GM23338 (cell line): ENCODE measurements at regions not wholly inside any gene's neighbourhood (a gene's known extent, or its start where the extent isn't known, plus 50 kb on each side); places are given as distances from the start of the nearest gene placed in this dataset.

ENCODE experiments used
- ATAC-seq: fragments of 200-7000 bp; cut with Tn5 transposase; 3 replicates; pipeline ENCODE4 v1.9.1; 2020
- DNase-seq: peaks from one replicate; pipeline ENCODE4 v3.0.0-alpha.2; 2015; ENCODE audit warnings: low spot score
- H2AFZ ChIP-seq: fragments of 200-600 bp; sonication (generic); 2 replicates; pipeline ENCODE4 v1.8.0; 2016; ENCODE audit warnings: antibody characterized with exemption, mild to moderate bottlenecking, moderate library complexity
- H3F3A ChIP-seq: fragments of 200-600 bp; sonication (generic); replicated peaks from 2 replicates; pipeline ENCODE4 v1.8.0; 2017; ENCODE audit warnings: antibody characterized with exemption, mixed run types, low read depth
- H3K27ac ChIP-seq: fragments of 200-600 bp; sonication (generic); 2 replicates; pipeline ENCODE4 v1.6.1; 2016; ENCODE audit warnings: low read depth
- H3K27me3 ChIP-seq: fragments of 200-600 bp; sonication (generic); 2 replicates; pipeline ENCODE4 v1.8.0; 2016; ENCODE audit warnings: mild to moderate bottlenecking, mixed run types, moderate library complexity; ENCODE audit not compliant: insufficient read depth
- H3K36me3 ChIP-seq: fragments of 200-600 bp; sonication (generic); 2 replicates; pipeline ENCODE4 v1.8.0; 2016; ENCODE audit warnings: mild to moderate bottlenecking; ENCODE audit not compliant: insufficient read depth
- H3K4me1 ChIP-seq: fragments of 200-600 bp; sonication (generic); 2 replicates; pipeline ENCODE4 v1.8.0; 2016; ENCODE audit warnings: mild to moderate bottlenecking, moderate library complexity; ENCODE audit not compliant: insufficient read depth
- H3K4me2 ChIP-seq: fragments of 200-600 bp; sonication (generic); 2 replicates; pipeline ENCODE4 v1.7.1; 2017; ENCODE audit warnings: mixed run types
- H3K4me3 ChIP-seq: fragments of 200-600 bp; sonication (generic); 2 replicates; pipeline ENCODE4 v1.6.1; 2016; ENCODE audit warnings: mixed run types
- H3K79me2 ChIP-seq: fragments of 200-600 bp; sonication (generic); replicated peaks from 2 replicates; pipeline ENCODE4 v1.8.0; 2017; ENCODE audit warnings: mild to moderate bottlenecking; ENCODE audit not compliant: insufficient read depth
- H3K9me2 ChIP-seq: fragments of 200-600 bp; sonication (generic); 2 replicates; pipeline ENCODE4 v1.8.0; 2017; ENCODE audit not compliant: insufficient read depth
- H4K20me1 ChIP-seq: fragments of 200-600 bp; sonication (generic); replicated peaks from 2 replicates; pipeline ENCODE4 v1.8.0; 2017; ENCODE audit warnings: mild to moderate bottlenecking; ENCODE audit not compliant: insufficient read depth
- H3K27ac Mint-ChIP-seq: 2 replicates; pipeline ENCODE4 v1.8.0; 2020; ENCODE audit warnings: inconsistent platforms, mild to moderate bottlenecking, moderate library complexity, mixed read lengths
- H3K27me3 Mint-ChIP-seq: 3 replicates; pipeline ENCODE4 v1.8.0; 2022; ENCODE audit warnings: low read depth, mild to moderate bottlenecking, moderate library complexity, mixed read lengths, inconsistent platforms; ENCODE audit not compliant: insufficient read depth, poor library complexity
- H3K36me3 Mint-ChIP-seq: 3 replicates; pipeline ENCODE4 v1.8.0; 2021; ENCODE audit warnings: low read depth, mild to moderate bottlenecking, inconsistent platforms, moderate library complexity, mixed read lengths
- H3K4me1 Mint-ChIP-seq: 3 replicates; pipeline ENCODE4 v1.8.0; 2020; ENCODE audit warnings: mild to moderate bottlenecking, inconsistent platforms, mixed read lengths
- H3K4me3 Mint-ChIP-seq: 3 replicates; pipeline ENCODE4 v1.8.0; 2021; ENCODE audit warnings: moderate library complexity, mild to moderate bottlenecking, inconsistent platforms, mixed read lengths
- H3K9me3 Mint-ChIP-seq: 3 replicates; pipeline ENCODE4 v1.8.0; 2020; ENCODE audit warnings: moderate library complexity, mild to moderate bottlenecking, inconsistent platforms, mixed read lengths
- CREB1 ChIP-seq: fragments of 250-450 bp; sonication (Bioruptor Pico); IDR thresholded peaks from 2 replicates; pipeline ENCODE4 v1.5.0; 2020; ENCODE audit warnings: low read depth, mild to moderate bottlenecking, moderate library complexity
- EZH2 ChIP-seq: fragments of 200-600 bp; sonication (generic); IDR thresholded peaks from one replicate; pipeline ENCODE4 v1.8.0; 2017; ENCODE audit warnings: antibody characterized with exemption, mild to moderate bottlenecking, low read depth; ENCODE audit not compliant: unreplicated experiment
- EZH2phosphoT487 ChIP-seq: fragments of 200-600 bp; sonication (generic); IDR thresholded peaks from one replicate; pipeline ENCODE4 v1.8.1; 2018; ENCODE audit warnings: antibody characterized with exemption; ENCODE audit not compliant: unreplicated experiment
- JUNB ChIP-seq: IDR thresholded peaks from one replicate; pipeline ENCODE4 v1.6.1; 2016; ENCODE audit warnings: antibody characterized with exemption; ENCODE audit not compliant: unreplicated experiment
- NANOG ChIP-seq: IDR thresholded peaks from 2 replicates; pipeline ENCODE4 v1.6.1; 2016; ENCODE audit warnings: antibody characterized with exemption, borderline replicate concordance
- POLR2AphosphoS5 ChIP-seq: IDR thresholded peaks from 2 replicates; pipeline ENCODE4 v1.6.1; 2016; ENCODE audit warnings: antibody characterized with exemption, low read depth
- STAT1 ChIP-seq: IDR thresholded peaks from one replicate; pipeline ENCODE4 v1.6.1; 2016; ENCODE audit warnings: antibody characterized with exemption; ENCODE audit not compliant: unreplicated experiment
- ZNF114 ChIP-seq: fragments of 250-450 bp; sonication (Bioruptor Pico); IDR thresholded peaks from 2 replicates; pipeline ENCODE4 v1.5.0; 2020; ENCODE audit warnings: mild to moderate bottlenecking, moderate library complexity
- ZNF331 ChIP-seq: fragments of 250-450 bp; sonication (Bioruptor Pico); IDR thresholded peaks from 2 replicates; pipeline ENCODE4 v1.5.0; 2020; ENCODE audit warnings: low read depth, mild to moderate bottlenecking, moderate library complexity
- TF ChIP-seq, protein P1 (sequence below): fragments of 250-450 bp; sonication (Bioruptor Pico); IDR thresholded peaks from 2 replicates; pipeline ENCODE4 v1.5.0; 2020; ENCODE audit warnings: mild to moderate bottlenecking, moderate library complexity
- TF ChIP-seq, protein P2 (sequence below): IDR thresholded peaks from one replicate; pipeline ENCODE4 v1.6.1; 2018; ENCODE audit warnings: antibody characterized with exemption; ENCODE audit not compliant: unreplicated experiment
- TF ChIP-seq, protein P3 (sequence below): IDR thresholded peaks from 2 replicates; pipeline ENCODE4 v1.6.1; 2016; ENCODE audit warnings: antibody characterized with exemption

DNA sequence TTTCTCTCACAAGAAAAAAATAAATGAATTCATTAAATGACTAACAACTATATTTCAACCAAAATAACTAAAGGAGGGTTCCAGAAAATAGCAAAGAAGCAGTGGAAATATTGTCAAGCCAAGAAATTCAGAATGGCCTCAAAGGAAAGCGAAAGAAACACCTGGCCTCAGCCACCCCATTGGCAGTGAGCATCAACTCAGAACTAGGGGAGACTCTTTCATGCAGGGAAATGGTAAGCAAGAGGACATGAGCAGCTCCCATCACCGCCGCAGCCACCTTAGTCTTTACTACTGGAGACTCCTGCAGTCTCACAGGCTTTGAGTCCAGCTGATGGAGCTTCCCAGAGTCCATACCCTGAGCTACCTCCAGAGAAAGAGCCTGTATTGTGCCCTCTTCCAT lies 343.9 kb upstream of the GRAMD2B start:
- no peak for DNase-seq

DNA sequence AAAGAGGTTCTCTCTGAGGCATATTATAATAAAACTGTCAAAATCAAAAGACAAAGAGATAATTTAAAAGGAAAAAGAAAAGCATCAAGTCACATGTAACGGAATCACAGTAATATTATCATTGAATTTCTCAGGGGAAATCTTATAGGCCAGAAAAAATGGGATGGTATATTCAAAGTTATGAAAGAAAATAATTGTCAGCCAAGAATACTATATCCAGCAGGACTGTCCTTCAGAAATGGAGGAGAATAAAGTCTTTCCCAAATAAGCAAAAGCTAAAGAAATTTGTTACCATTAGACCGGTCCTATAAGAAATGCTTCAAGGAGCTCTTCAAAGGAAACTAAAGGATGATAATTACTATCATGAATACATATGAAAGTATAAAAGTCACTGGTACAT lies 342.0 kb upstream of the GRAMD2B start:
- no peak overlapping the region for H3K4me3 ChIP-seq
- peaks cover 5% of the 10 kb centered on the region; the same call in 1 of the 2 replicates for H3K9me2 ChIP-seq
- H3K27me3 ChIP-seq, result no peaks in the 10 kb centered on the region
- Mint-ChIP-seq H3K9me3 (peaks cover 54% of the 10 kb centered on the region), H3K27ac (no peak overlapping the region), H3K36me3 (peaks cover 50% of the 10 kb centered on the region), H3K4me1 (no peaks in the 10 kb centered on the region), H3K4me3 (no peak overlapping the region), H3K27me3 (peaks cover 10% of the 10 kb centered on the region)
- ATAC-seq, result no peak
- DNase-seq, result no peak
- no peaks in the 10 kb centered on the region for H3F3A ChIP-seq
- H3K4me1 ChIP-seq, result no peaks in the 10 kb centered on the region
- H3K4me2 ChIP-seq, result no peak overlapping the region
- H3K27ac ChIP-seq, result no peak overlapping the region
- H3K36me3 ChIP-seq, result peaks cover 11% of the 10 kb centered on the region; the same call in 1 of the 2 replicates
- H4K20me1 ChIP-seq, result no peaks in the 10 kb centered on the region
- H3K79me2 ChIP-seq, result no peaks in the 10 kb centered on the region
- H2AFZ ChIP-seq, result no peak overlapping the region
- TF ChIP-seq EZH2 (no peak), STAT1 (no peak), ZNF114 (CRISPR knock-in tag) (no peak), ZNF331 (CRISPR knock-in tag) (no peak), EZH2phosphoT487 (no peak), NANOG (no peak), POLR2AphosphoS5 (no peak)
- TF ChIP-seq, protein P1, sequence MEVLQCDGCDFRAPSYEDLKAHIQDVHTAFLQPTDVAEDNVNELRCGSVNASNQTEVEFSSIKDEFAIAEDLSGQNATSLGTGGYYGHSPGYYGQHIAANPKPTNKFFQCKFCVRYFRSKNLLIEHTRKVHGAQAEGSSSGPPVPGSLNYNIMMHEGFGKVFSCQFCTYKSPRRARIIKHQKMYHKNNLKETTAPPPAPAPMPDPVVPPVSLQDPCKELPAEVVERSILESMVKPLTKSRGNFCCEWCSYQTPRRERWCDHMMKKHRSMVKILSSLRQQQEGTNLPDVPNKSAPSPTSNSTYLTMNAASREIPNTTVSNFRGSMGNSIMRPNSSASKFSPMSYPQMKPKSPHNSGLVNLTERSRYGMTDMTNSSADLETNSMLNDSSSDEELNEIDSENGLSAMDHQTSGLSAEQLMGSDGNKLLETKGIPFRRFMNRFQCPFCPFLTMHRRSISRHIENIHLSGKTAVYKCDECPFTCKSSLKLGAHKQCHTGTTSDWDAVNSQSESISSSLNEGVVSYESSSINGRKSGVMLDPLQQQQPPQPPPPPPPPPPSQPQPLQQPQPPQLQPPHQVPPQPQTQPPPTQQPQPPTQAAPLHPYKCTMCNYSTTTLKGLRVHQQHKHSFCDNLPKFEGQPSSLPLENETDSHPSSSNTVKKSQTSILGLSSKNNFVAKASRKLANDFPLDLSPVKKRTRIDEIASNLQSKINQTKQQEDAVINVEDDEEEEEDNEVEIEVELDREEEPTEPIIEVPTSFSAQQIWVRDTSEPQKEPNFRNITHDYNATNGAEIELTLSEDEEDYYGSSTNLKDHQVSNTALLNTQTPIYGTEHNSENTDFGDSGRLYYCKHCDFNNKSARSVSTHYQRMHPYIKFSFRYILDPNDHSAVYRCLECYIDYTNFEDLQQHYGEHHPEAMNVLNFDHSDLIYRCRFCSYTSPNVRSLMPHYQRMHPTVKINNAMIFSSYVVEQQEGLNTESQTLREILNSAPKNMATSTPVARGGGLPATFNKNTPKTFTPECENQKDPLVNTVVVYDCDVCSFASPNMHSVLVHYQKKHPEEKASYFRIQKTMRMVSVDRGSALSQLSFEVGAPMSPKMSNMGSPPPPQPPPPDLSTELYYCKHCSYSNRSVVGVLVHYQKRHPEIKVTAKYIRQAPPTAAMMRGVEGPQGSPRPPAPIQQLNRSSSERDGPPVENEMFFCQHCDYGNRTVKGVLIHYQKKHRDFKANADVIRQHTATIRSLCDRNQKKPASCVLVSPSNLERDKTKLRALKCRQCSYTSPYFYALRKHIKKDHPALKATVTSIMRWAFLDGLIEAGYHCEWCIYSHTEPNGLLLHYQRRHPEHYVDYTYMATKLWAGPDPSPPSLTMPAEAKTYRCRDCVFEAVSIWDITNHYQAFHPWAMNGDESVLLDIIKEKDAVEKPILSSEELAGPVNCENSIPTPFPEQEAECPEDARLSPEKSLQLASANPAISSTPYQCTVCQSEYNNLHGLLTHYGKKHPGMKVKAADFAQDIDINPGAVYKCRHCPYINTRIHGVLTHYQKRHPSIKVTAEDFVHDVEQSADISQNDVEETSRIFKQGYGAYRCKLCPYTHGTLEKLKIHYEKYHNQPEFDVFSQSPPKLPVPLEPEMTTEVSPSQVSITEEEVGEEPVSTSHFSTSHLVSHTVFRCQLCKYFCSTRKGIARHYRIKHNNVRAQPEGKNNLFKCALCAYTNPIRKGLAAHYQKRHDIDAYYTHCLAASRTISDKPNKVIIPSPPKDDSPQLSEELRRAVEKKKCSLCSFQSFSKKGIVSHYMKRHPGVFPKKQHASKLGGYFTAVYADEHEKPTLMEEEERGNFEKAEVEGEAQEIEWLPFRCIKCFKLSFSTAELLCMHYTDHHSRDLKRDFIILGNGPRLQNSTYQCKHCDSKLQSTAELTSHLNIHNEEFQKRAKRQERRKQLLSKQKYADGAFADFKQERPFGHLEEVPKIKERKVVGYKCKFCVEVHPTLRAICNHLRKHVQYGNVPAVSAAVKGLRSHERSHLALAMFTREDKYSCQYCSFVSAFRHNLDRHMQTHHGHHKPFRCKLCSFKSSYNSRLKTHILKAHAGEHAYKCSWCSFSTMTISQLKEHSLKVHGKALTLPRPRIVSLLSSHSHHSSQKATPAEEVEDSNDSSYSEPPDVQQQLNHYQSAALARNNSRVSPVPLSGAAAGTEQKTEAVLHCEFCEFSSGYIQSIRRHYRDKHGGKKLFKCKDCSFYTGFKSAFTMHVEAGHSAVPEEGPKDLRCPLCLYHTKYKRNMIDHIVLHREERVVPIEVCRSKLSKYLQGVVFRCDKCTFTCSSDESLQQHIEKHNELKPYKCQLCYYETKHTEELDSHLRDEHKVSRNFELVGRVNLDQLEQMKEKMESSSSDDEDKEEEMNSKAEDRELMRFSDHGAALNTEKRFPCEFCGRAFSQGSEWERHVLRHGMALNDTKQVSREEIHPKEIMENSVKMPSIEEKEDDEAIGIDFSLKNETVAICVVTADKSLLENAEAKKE, result no peak
- TF ChIP-seq, protein P2, sequence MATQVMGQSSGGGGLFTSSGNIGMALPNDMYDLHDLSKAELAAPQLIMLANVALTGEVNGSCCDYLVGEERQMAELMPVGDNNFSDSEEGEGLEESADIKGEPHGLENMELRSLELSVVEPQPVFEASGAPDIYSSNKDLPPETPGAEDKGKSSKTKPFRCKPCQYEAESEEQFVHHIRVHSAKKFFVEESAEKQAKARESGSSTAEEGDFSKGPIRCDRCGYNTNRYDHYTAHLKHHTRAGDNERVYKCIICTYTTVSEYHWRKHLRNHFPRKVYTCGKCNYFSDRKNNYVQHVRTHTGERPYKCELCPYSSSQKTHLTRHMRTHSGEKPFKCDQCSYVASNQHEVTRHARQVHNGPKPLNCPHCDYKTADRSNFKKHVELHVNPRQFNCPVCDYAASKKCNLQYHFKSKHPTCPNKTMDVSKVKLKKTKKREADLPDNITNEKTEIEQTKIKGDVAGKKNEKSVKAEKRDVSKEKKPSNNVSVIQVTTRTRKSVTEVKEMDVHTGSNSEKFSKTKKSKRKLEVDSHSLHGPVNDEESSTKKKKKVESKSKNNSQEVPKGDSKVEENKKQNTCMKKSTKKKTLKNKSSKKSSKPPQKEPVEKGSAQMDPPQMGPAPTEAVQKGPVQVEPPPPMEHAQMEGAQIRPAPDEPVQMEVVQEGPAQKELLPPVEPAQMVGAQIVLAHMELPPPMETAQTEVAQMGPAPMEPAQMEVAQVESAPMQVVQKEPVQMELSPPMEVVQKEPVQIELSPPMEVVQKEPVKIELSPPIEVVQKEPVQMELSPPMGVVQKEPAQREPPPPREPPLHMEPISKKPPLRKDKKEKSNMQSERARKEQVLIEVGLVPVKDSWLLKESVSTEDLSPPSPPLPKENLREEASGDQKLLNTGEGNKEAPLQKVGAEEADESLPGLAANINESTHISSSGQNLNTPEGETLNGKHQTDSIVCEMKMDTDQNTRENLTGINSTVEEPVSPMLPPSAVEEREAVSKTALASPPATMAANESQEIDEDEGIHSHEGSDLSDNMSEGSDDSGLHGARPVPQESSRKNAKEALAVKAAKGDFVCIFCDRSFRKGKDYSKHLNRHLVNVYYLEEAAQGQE, result no peak

More for the DNA sequence above, 343.9 kb upstream of the GRAMD2B start:
- Histone ChIP-seq H2AFZ (peak overlapping the region; percentile 26; the same call in 1 of the 2 replicates), H3K9me2 (peaks cover 9% of the 10 kb centered on the region; the same call in 1 of the 2 replicates), H4K20me1 (no peaks in the 10 kb centered on the region), H3F3A (no peaks in the 10 kb centered on the region), H3K36me3 (peaks cover 11% of the 10 kb centered on the region; the same call in 1 of the 2 replicates), H3K4me1 (no peaks in the 10 kb centered on the region), H3K27me3 (no peaks in the 10 kb centered on the region), H3K4me3 (no peak overlapping the region), H3K79me2 (no peaks in the 10 kb centered on the region), H3K4me2 (no peak overlapping the region), H3K27ac (no peak overlapping the region)
- no peak for TF ChIP-seq ZNF114 (CRISPR knock-in tag)
- TF ChIP-seq CREB1 (CRISPR knock-in tag), result no peak
- TF ChIP-seq ZNF331 (CRISPR knock-in tag), result no peak
- TF ChIP-seq JUNB, result no peak
- TF ChIP-seq, protein P3, sequence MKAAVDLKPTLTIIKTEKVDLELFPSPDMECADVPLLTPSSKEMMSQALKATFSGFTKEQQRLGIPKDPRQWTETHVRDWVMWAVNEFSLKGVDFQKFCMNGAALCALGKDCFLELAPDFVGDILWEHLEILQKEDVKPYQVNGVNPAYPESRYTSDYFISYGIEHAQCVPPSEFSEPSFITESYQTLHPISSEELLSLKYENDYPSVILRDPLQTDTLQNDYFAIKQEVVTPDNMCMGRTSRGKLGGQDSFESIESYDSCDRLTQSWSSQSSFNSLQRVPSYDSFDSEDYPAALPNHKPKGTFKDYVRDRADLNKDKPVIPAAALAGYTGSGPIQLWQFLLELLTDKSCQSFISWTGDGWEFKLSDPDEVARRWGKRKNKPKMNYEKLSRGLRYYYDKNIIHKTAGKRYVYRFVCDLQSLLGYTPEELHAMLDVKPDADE, result no peak
- TF ChIP-seq EZH2, result no peak
- Mint-ChIP-seq H3K27me3 (peaks cover 7% of the 10 kb centered on the region), H3K9me3 (peaks cover 38% of the 10 kb centered on the region), H3K27ac (no peak overlapping the region), H3K4me3 (no peak overlapping the region), H3K4me1 (no peaks in the 10 kb centered on the region), H3K36me3 (peaks cover 34% of the 10 kb centered on the region)
- ATAC-seq, result no peak
